ENCODE measurements at regions not wholly inside any gene's neighbourhood (a gene's known extent, or its start where the extent isn't known, plus 50 kb on each side); places are given as distances from the start of the nearest gene placed in this dataset.

DNA sequence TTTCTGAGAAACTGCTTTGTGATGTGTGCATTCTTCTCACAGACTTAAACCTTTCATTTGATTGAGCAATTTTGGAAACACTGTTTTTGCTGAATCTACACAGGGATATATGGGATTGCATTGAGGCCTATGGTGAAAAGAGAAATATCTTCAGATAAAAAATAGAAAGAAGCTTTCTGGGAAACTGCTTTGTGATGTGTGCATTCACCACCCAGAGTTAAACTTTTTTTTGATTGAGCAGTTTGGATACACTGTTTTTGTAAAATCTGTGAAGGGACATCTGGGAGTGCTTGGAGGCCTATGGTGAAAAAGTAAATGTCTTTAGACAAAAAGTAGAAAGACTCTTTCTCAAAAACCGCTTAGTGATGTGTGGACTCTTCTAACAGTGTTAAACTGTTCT lies 1683.8 kb downstream of the UQCRFS1 start:
- no peaks in the 10 kb centered on the region for H3K4me1 ChIP-seq (ENCODE audit: control insufficient read depth, insufficient read depth, low read length, poor library complexity, severe bottlenecking)
- H3K36me3 ChIP-seq (ENCODE audit: control insufficient read depth, insufficient read depth, low read length), result no peaks in the 10 kb centered on the region
- H3K27ac ChIP-seq (ENCODE audit: low read depth, low read length, severe bottlenecking), result no peak overlapping the region
- WGBS, 2 experiments (ENCODE audit: insufficient coverage in 2 of 2), result 14 to 43% methylated on average over 1 of the region's 1 CpG
- H3K4me3 ChIP-seq (ENCODE audit: extremely low read depth, insufficient read depth, low read length, poor library complexity, severe bottlenecking), result no peak overlapping the region
- peaks cover 74% of the 10 kb centered on the region for H3K9me3 ChIP-seq (ENCODE audit: control insufficient read depth, low read length)

DNA sequence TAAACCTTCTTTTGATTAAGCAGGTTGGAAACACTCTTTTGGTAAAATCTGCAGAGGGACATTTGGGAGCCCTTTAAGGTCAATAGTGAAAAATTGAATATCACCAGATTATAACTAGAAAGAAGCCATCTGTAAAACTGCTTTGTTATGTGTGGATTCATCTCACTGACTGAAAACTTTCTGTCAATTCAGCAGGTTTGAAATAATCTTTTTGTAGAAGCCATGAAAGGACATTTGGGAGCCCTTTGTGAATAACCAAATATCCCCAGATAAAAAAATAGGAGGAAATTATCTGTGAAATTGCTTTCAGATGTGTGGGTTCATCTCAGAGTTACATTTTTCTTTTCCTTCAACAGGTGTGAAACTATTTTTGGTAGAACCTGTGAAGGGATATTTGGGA lies 1690.7 kb downstream of the UQCRFS1 start:
- H3K9me3 ChIP-seq (ENCODE audit: control insufficient read depth, low read length), result peaks cover 53% of the 10 kb centered on the region
- H3K27ac ChIP-seq (ENCODE audit: low read depth, low read length, severe bottlenecking), result no peak overlapping the region
- no peaks in the 10 kb centered on the region for H3K4me1 ChIP-seq (ENCODE audit: control insufficient read depth, insufficient read depth, low read length, poor library complexity, severe bottlenecking)
- no peak overlapping the region for H3K4me3 ChIP-seq (ENCODE audit: extremely low read depth, insufficient read depth, low read length, poor library complexity, severe bottlenecking)
- H3K36me3 ChIP-seq (ENCODE audit: control insufficient read depth, insufficient read depth, low read length), result no peaks in the 10 kb centered on the region

All from mesodermal cell (in vitro differentiated cells).